ENCODE measurements at regions not wholly inside any gene's neighbourhood (a gene's known extent, or its start where the extent isn't known, plus 50 kb on each side); places are given as distances from the start of the nearest gene placed in this dataset.

- TF ChIP-seq CTCF (conservative IDR thresholded peaks at IDR 0.05; ENCODE audit: low read depth, low read length) (no peak), EZH2 (IDR thresholded peaks at IDR 0.05; ENCODE audit: low read length, unreplicated experiment) (no peak)
These were observed 373.7 kb downstream of the NR4A2 start for GRCh38 chr2:155958834-155959233.
